GM21723 (cell line): ENCODE measurements at regions not wholly inside any gene's neighbourhood (a gene's known extent, or its start where the extent isn't known, plus 50 kb on each side); places are given as distances from the start of the nearest gene placed in this dataset.
"Not testable (repeated sequence)": the region's sequence is repeated elsewhere in the genome, so short reads cannot be mapped to it uniquely, and the experiment has no call there.

Experiments used
- ATAC-seq: cut with Tn5 transposase; IDR thresholded peaks from one replicate; pipeline ENCODE4 v1.9.1; 2021; ENCODE audit warnings: mild to moderate bottlenecking, moderate library complexity; ENCODE audit not compliant: unreplicated experiment

DNA sequence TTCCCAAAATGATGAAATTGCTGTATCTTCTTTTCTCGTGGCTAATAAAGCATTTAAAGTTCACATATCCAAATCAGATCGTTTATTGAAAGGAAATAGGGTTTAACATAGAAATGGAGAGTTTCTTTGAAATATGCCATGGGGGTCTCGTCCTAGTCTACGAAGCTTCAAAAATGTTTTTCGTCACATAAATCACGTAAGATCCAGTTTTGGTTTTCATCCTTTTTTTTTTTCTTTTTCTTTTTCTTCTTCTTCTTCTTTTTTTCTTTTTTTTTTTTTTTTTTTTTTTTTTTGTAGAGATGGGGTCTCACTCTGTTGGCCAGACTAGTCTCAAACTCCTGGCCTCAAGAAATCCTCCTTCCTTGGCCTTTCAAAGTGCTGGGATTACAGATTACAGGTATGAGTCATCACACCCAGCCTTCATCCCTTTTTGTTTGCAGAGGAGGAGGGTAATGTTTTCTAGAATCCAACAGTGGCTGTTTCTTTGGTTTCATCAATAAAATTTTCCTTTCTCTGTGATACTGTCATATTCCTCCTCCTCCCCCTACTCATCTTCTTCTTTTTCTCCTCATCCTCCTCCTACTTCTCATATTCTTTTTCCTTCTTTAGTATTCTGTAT is 94.7 kb upstream of the LOC128125822 start:
- no peak for ATAC-seq

DNA sequence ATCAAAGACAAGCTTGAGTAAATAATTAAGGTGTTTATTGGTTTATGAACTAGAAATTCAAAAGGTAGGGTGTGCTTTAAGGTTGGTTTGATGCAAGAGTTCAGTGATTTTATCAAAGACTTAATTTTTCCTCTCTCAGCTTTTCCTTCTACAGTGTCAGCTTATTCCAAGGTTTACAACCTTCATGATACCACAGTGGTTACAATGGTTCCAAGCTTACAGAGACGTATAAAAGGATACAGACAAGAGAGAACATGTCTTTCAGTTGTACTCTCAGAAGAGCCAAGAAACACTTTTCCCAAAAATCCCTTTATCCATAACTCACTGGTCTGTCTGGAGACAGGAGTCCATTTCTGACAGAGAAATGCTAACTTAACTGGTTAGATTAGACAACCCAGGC is 93.5 kb upstream of the LOC128125822 start:
- no peak for ATAC-seq

DNA sequence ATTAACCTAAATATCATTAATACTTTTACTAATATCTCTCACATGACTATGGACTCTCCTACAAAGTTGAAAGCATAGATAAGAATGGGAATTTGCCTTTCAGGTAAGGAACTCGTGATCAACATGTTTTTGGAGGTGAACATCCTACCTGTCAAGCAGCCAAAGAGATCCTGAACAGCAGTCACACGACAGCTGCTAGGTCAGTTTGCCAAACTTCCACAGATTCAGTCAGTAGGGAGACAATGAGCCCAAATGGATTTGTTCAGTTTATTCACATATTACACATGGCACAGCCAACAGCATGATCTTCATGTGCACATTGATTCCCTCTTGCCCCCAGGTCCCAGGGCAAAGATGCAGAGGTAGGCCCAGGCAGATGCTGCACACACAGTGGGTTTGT is 86.1 kb upstream of the LOC128125822 start:
- ATAC-seq, result no peak

DNA sequence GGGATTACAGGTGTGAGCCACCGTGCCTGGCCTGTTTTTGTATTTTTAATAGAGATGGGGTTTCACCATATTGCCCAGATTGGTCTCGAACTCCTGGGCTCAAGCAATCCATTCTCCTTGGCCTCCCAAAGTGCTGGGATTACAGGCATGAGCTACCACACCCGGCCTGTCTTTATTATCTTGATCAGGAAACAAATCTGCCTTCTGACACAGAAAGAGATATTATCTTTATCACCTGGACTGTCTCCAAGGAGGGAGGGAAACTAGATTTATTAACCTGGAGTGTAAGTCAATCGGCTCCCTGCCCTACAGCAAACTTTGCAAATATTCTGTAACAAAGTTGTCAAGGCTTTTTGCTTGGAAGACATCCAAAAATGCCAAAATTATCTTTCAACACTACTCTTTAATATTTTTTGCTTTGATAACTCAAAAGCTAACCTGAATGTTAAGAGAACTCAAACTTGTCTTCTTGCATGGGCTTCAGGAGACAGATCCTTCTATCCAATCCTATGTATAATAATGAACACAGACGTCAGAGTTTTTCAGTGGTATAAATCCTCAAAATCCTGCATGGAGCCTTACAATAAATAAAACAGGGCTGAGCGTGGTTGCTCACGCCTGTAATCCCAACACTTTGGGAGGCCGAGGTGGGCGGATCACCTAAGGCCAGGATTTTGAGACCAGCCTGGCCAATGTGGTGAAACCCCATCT is 85.0 kb upstream of the LOC128125822 start:
- ATAC-seq, result no peak

DNA sequence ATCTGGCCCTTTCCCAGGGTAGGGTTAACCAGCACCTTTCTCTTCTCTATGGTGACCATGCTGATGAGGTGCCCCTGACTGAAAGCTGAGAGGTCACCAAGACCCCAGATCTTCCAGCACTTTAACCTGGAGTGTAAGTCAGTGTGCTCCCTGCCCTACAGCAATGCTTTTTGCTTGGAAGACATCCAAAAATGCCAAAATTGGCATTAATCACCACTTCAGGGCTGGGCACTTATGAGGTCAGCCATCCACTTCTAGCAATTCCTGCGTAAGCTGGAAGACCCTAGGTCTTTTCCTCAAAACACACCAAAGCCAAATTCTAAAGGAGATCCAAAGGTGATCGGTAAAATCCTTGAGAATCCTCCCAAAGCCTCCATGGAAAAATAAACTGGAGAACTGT is 81.2 kb upstream of the LOC128125822 start:
- ATAC-seq, result no peak

DNA sequence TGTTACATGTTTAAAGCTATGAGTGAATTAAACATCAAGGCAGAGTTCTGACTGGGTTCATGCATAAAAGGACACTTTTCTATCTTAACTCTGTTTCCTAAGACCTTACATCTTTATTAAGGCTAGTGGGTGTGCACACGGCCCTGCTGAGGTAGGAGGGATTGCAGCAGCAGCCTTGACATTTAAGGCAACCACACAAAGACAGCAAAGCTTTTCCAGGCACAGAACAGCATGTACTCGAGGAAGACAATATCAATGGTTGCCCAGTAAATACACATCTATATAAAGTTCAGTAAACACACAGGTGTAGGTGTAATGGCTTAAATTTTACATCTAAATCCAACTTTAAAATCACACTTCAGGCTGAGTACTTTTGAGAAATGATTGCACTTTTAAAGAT is 79.8 kb upstream of the LOC128125822 start:
- no peak for ATAC-seq

DNA sequence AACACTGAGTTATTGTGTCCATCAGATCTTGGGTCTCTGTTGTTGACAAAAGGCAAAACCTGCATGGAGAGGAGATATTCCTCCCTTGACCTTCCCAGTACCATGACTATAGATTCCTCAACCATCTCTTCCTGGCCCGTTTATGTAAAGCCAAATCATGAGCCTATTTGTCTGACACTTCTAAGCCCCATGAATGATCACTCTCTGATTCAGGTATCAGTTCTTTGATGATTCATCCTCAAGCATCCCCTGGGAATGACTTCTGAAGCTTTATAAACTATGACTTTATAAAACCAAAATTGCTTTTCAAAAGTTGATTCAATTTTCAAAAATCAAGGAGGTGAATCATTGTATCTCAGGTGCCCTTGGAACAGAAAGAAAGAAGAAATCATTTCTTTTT is 78.7 kb upstream of the LOC128125822 start:
- no peak for ATAC-seq

DNA sequence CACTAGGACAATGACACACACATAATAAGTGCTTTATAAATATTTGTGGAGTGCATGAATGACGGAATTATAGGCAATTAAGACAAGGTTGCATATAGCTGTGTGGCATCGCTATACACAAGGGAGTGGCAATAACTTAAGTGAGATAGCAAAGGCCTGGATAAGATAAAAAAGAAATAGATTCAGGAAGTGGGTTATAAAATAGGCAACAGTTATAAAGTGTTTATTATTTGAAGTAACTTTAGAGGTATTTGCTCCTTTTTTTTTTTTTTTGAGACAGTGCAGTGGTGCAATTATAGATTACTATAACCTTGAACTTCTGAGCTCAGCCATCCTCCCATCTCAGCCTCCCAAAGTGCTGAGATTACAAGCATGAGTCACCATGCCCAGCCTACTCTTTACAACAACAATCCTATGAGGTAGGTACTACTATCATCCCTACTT is 75.9 kb upstream of the LOC128125822 start:
- ATAC-seq, result no peak

DNA sequence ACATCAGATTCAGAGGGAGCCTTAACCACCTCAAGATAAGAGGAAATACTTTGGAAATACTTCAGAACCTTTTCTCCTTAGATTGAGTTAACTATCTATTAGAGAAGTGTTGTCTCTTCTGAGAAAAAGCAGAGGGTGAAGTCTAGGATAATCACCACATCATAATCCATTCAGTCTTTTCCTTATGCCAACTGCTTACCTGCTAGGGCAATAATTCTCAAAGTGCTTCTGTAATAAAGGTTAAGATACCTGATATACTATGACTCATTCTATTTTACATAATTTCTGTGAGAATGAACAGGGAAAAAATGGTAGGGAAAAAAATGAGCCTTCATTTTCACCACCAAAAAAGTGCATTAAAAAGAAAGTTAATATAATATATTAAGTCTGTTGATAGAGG is 70.1 kb upstream of the LOC128125822 start:
- no peak for ATAC-seq

DNA sequence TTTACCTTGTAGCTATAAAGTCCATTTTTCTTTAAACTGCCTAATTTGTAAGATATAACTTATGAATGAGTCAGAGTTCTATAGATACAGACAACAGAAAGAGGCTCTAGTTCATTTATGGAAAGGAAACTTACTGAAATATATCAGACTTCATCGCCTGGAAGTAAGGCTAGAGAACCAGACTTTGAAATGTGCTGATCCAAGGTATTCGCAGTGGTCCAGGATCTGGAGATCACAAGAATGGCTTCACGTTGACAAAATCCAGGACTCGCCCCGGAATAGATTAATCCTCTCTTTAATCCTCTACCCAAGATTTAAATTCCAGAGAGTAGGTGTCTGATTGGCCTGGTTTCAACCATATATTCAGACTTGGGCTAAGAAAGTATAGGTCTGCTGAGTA is 69.1 kb upstream of the LOC128125822 start:
- no peak for ATAC-seq

DNA sequence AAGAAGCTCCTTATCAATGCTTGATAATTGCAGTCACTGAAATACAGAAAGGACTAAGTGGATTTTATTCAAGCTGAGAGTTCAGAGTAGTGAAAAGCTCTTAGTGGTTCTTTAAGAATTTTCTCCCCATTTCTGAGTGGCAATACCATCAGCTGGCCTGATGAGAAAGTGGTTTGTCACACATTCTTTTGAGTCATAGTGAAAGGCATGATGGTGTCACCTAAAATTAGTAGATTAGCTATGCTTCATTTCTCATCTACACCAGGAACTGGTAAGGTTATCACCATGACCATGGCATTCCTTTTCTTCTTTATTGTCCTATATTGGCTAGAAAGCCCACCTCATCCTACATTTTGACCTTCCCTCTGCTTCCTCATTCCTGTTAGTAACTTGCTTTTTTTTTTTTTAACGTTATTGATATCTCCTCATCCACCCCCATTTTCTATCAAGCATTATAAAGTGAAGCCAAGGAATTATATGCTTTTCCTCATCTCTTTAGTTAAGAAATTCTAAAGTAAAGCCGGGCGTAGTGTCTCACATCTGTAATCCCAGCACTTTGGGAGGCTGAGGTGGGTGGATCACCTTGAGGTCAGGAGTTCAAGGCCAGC is 67.4 kb upstream of the LOC128125822 start:
- peak; percentile 99 for ATAC-seq

DNA sequence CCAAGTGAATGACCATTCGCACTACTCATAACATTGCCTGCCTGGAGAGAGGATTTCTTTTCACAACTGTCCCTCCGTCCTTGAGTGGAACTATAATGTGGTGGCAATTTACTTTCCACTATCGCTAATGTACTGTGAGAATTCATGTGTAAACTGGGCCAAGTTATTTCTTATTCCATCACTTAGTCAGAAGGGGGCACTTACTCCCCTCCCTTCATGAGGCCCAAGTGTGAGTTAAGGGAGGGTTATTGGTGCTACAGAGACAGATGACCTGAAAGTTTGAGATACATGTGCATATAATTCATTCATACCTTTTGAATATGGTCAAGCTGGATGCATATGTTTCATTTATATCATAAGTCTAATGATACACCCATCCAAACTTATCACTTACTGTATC is 65.2 kb upstream of the LOC128125822 start:
- no peak for ATAC-seq

DNA sequence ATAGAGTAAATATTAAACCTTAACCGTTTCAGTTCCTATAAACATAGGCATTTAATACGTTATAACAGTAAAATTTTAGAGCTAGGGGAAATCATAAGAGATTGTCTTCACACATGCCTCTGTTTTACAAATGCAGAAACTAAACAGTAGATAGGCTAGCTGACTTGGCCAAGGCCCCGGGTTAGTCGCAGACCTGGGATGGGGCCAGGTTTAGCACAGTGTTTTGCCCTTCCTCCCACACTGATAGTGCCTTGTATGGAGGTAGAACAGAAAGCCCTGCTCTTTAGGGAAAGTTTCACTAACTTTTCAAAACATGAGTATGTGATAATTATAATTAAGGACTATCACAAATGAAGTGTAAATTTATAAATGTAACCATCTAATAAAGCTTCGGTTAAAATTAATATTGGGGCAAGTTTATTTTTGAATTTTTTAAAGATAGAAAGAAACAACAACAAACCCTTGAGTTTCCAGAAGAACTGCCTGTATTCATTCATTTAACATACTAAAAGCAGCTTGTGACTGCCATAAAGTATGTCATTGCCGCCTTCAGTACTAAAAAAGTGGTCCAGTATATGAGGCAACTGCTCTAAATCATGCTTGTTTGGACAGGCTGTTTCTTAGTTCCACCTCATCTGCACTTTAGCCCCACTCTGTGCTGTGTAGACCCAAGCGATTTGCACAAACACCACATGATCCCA is 62.5 kb upstream of the LOC128125822 start:
- ATAC-seq, result no peak

DNA sequence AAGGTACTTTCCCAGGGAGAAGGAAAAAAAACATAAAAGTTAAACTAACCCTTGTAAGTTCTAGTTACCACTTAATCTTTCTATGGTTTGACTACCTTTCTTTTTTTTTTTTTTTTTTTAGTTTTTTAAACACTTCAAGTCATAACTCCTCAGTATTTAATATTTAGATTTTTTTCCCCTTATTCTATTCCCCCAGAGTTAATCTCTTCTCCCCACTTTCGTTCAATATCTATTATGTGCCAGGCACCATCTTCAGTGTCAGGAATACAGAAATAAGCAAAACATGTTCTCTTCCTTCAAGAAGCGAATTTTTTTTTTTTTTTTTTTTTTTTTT is 62.0 kb upstream of the LOC128125822 start:
- no peak for ATAC-seq

DNA sequence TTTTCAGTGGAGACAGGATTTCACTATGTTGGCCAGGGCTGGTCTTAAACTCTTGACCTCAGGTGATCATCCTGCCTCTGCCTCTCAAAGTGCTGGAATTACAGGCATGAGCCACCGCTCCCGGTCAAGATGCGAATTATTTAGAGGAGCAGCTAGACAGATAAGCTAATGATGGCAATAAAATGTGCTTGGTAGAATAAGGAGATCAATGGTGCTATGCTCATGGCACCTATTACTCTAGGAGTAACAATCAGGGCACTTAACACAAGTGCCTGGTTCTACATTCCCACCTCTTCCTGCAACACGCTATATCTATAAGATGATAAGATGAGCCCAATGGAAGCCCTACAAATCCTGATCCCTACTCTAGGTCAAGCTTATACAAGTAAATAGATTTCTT is 61.4 kb upstream of the LOC128125822 start:
- no peak for ATAC-seq

DNA sequence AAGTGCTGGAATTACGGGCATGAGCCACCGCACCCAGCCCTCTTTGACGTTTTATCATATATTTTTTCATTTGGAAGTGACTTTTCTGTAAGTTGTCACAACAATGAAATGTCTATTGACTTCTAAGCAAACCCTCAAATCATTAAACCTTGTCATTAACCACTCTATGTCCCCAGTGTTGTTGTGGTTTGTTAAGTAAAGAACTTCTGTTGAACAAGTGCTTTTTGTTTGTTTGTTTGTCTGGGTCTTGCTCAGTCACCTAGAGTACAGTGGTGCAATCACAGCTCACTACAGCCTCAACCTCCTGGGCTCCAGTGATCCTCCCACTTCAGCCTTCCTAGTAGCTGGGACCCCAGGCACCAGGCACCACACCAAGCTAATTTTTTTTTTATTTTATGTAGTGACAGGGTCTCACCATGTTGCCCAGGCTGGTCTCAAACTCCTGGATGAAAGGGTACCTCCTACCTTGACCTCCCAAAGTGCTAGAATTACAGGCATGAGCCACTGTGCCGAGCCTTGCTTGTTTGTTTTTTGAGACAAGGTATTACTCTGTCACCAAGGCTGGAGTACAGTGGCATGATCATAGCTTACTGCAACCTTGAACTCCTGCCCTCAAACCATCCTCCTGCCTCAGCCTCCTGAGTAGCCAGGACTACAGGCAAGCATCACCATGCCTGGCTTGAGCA is 57.6 kb upstream of the LOC128125822 start:
- no peak for ATAC-seq

DNA sequence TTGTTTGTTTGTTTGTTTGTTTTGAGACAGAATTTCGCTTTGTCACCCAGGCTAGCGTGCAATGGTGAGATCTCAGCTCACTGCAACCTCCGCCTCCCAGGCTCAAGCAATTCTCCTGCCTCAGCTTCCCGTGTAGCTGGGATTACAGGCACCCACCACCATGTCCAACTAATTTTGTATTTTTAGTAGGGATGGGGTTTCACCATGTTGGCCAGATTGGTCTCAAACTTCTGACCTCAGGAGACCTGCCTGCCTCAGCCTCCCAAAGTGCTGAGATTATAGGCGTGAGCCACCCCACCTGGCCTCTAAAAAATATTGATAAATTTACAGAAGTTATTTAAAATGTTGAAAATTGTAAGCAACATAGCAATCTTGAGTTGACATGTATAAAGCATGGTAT is 57.1 kb upstream of the LOC128125822 start:
- ATAC-seq, result not testable (repeated sequence)

DNA sequence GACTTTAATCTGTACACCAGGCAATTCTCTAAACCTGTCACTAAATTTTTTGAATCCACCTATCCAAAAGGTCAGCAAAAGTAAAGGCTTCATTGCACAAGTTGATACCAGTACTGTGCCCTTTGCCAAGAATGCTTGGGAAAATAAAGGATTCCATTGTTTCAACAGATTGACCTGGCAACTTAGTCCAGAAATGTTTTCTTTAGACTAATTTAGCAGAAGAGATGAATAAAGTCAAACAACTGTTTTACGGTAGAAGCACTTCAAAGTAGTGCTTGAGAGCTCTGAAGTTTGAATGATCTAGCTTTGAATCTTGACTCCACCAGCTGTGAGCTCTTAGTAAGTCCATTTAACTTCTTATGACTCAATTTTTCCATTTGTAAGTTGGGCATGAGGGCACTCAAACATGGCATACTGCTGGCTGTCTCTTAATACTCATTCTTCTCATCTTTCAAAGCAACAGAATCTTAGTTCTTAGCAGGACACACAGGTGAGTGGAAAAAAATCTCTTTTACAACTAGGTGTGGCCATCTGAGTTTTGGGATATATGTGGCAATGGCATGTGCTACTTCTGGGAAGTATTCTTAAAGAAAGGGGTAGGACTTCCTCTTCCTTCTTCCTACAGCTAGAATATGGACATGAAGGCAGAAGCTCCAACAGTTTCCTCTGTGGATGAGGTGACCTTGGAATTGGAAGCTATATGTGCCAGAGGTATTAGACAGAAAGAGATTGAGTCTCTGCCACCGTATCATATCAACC is 55.9 kb upstream of the LOC128125822 start:
- ATAC-seq, result no peak

DNA sequence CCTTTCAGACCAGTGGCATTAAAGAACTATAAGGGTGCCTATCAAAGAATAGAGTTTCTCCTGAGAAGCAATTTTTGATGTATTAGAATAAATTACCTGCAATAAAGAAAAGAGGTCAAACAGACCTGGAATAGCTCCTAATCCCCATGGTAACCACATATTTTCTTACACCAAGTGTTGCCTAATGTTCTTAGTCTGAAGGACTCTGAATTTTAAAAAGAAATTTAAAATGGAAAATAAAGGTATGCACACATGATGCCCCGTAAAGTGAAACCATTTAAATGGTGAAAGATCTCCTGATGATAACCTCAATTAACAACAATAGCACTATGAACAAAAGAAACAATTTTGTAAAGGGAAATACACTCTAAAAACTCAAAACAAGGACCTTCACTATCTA is 55.1 kb upstream of the LOC128125822 start:
- ATAC-seq, result no peak

DNA sequence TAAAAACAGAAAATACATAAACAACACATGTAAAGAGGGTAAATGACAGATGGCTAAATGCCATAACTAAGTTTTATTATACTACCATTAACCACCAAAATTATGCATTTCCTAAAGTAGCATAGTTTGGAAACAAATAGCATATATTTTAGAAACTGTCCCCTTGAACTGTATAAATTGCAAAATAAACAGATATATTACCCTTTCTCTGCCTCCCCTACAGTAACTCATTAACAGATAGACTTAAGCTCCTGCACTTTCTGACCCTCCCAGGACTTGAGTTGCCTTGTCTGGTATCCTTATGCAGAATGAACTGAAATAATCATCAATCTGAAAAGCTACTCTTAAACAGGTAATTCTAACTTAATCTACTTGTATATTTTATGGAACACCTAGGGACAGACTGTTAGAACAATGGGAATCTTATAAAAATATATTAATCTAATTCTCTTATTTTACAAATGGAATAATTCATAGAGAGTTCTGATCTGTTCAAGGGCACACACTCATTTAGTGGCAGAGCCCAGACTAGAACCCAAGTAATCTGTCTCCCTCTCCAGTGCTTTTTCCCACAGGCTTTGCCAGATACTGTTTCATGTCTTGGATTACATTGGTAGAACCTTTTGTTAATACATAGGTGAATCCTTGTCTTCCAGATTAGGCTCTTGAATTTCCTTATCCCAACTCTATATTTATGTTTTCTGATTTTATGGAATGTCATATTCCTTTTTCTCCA is 50.6 kb upstream of the LOC128125822 start:
- no peak for ATAC-seq
